ENCODE measurements at regions not wholly inside any gene's neighbourhood (a gene's known extent, or its start where the extent isn't known, plus 50 kb on each side); places are given as distances from the start of the nearest gene placed in this dataset.
"Not testable (repeated sequence)": the region's sequence is repeated elsewhere in the genome, so short reads cannot be mapped to it uniquely, and the experiment has no call there.

- DNase-seq = no peak
Observed at GRCh38 chr5:142542078-142542477, 143.8 kb downstream of the FGF1 start.

DNA sequence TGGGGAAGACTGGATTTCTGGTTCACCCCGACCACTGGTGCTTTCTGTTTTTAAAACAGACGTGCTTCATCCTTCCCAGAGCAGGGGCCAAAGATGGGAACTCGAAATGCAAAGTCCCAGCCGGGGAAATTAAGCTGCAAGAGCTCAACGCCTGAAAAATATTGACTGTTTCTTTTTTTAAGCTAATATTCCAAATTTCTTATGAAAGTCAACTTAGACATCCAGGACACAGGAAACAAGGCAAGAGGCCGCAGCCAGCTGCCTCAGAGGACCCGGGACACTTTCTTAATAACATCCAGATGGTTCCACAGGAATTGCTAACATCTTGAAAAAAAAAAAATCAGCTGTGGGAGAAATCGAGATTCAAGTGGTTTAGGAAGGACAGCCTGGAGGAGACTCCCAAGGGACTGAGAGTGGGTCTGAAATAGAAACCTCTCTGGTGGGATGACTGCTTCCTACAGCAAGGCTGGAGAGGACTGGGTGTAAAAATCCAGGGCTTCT, 144.9 kb downstream of the FGF1 start:
- no peak for DNase-seq

- no peak for DNase-seq
Observed at GRCh38 chr5:142539154-142539740, 146.6 kb downstream of the FGF1 start.

DNA sequence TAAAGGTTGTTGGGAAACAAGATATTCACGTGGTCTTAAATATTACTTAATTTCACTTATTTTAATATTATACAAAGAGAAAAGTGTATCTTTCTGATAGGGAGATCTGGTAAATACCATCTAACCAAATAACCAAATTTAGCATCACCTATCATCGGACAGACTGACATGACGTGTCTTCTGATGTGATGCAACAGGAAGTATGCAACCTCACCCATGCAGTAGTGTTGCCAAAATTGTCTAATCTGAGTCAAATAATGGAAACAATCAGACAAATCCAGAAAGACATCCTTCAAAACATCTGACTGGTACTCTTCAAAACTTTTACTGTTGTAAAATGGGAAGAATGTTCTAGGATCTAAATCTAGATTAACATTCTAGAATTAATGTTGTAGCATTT, 148.0 kb downstream of the FGF1 start:
- no peak for DNase-seq

DNA sequence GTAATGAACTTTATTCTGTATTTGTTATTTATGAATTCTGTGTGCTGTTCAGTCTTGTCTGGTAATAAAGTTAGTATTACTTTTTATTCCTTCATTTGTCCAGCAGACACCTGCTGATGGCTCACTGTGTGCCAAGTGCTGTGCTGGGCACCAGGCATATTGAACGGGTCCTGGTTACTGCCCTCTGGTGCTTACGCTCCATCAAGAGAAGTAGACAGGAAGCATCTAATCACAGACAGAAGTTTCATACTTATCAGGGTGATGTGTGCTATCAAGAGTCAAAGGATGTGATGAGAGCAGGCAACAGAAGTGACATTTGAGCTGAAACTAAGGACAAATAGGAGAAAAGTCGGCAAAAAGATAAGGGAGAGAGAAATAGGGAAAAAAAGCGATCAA, 153.1 kb downstream of the FGF1 start:
- DNase-seq = no peak

- DNase-seq = no peak
Observed at GRCh38 chr5:142531977-142532780, 153.7 kb downstream of the FGF1 start.

- no peak for DNase-seq
Observed at GRCh38 chr5:142530904-142531303, 155.0 kb downstream of the FGF1 start.

GRCh38 chr5:142529626-142530278, 156.1 kb downstream of the FGF1 start:
- no peak for DNase-seq

DNA sequence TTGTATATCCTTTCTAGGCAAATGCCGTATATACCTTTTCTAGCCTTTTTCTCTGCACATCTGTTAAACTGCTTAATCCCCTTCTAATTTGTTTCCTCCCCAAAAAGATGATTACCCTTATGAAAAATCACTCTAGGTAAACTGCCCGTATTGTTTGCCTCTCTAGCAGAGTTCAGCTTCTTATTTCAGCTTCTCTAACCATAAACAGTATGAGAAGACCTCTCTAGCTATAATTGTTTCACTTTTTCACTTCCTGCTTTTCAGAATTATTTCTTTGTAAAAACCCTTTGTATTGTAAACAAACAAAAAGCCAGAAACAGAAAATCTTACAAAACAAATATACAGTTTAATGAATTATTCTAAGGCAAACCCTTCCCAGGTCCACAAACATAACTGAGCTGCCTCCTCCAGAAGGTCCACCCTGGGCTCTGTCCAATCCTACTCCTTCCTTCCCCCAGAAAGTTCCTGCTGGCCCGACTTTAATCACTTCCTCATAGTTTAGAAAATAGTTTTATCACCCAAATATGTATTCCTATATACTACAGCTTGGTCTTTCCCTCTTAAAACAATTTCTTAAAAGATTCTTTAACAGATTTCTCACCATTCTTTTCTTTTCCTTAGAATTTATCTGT, 158.1 kb downstream of the FGF1 start:
- DNase-seq = no peak

- DNase-seq = no peak
Observed at GRCh38 chr5:142527234-142527633, 158.7 kb downstream of the FGF1 start.

DNA sequence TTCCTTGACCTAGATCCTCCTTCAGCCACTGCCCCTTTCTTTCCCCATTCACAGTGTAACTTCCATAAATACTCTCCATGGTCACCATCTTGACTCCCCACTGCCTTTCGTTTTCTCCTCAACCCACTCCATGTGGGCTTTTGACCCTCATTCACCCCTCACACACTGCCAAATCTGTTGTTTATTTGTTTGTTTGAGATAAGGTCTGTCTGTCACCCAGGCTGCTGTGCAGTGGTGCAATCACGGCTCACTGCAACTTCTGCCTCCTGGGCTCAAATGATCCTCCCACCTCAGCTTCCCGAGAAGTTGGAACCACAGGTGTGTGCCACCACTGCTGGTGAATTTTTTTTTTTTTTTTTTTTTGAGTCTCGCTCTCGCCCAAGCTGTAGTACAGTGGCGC, 162.9 kb downstream of the FGF1 start:
- no peak for DNase-seq

DNA sequence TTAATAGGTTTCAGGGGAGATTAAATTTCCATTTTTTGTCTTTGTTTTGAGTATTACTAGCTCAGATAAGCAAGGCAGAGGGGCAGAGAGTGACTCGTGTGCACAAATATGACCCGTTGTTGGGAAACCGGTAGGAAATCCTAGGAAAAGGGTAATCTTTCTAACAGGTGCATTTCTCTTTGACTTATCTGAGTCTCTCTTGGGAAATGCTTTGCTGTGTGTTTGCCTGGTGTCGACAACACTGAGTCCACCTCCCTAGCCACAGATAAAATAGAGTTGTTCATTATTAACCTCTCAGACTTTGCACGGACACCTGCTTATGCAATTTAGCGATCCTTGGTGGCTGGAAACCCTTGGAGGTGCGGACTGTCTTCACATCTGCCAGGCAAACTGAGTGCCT, 164.2 kb downstream of the FGF1 start:
- DNase-seq = no peak

- DNase-seq = no peak
Observed at GRCh38 chr5:142520885-142521284, 165.0 kb downstream of the FGF1 start.

- not testable (repeated sequence) for DNase-seq
Observed at GRCh38 chr5:142519913-142520312, 166.0 kb downstream of the FGF1 start.

DNA sequence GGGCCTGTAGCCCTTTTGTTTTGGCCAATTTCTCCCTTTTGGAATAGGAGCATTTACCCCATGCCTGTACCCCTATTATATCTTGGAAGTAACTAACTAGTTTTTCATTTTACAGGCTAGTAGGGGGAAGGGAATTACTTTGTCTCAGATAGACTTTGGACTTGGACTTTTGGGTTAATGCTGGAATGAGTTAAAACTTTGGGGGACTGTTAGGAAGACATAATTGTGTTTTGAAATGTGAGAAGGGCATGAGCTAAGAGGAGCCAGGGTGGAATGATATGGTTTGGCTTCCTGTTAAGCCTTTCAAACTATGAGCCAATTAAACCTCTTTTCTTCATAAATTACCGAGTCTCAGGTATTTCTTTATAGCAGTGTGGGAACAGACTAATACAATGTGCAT, 168.1 kb downstream of the FGF1 start:
- DNase-seq = no peak

- no peak for DNase-seq
Observed at GRCh38 chr5:142516732-142517131, 169.2 kb downstream of the FGF1 start.

DNA sequence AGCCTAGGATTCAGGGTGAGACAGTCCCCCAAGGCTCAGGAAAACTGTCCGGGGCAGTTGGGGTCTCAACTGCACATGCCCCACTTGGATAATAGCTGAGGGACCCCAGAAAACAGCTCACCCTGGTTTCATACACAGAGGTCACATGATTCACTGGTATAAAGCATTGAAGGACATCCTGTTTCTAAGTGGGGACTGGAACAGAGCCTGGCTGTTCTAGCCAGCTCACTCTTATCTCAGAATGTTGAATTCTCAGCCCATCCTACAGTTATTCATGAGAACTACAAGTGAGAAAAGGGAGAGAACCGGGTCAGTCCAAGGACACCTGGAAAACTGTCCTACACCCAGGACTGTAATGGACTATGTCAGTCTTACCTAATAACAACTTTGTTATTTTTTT, 170.9 kb downstream of the FGF1 start:
- DNase-seq = no peak

GRCh38 chr5:142514196-142514595, 171.7 kb downstream of the FGF1 start:
- no peak for DNase-seq

GRCh38 chr5:142512043-142513042, 173.5 kb downstream of the FGF1 start:
- DNase-seq = no peak

GRCh38 chr5:142511358-142511757, 174.5 kb downstream of the FGF1 start:
- DNase-seq = no peak

- DNase-seq = no peak
Observed at GRCh38 chr5:142509026-142509425, 176.9 kb downstream of the FGF1 start.

DNA sequence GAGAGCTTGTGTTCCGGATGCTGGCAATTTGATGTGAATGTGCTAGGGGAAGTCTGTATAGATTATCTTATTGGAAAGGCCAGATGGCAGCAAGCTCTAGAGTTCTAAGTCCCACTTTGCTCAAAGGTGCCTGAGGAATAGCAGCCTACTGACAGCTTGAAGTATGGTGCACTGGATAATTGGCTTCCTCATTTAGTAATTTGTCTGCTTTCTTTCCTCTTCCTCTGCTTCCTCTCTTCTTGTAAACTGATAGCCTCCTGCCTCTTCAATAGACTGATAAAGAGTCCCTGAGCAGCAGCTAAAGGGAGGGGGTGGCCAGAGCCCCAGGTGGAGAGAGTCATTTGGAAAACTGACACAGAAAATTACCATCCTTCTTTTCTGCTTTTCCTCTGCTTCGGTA, 177.3 kb downstream of the FGF1 start:
- no peak for DNase-seq
